ENCODE measurements at regions not wholly inside any gene's neighbourhood (a gene's known extent, or its start where the extent isn't known, plus 50 kb on each side); places are given as distances from the start of the nearest gene placed in this dataset.
"Not testable (repeated sequence)": the region's sequence is repeated elsewhere in the genome, so short reads cannot be mapped to it uniquely, and the experiment has no call there.

GRCh38 chr1:199243423-199244061 lies 604.7 kb downstream of the PTPRC start:
- DNase-seq: peak; percentile 63

- DNase-seq: no peak
Measured at GRCh38 chr1:199245946-199246345, 607.1 kb downstream of the PTPRC start.

- DNase-seq: no peak
Measured at GRCh38 chr1:199246716-199247115, 607.9 kb downstream of the PTPRC start.

- DNase-seq: no peak
Measured at GRCh38 chr1:199247891-199248290, 609.1 kb downstream of the PTPRC start.

GRCh38 chr1:199254040-199254439 lies 615.2 kb downstream of the PTPRC start:
- not testable (repeated sequence) for DNase-seq

- no peak for DNase-seq
Measured at GRCh38 chr1:199261328-199261727, 622.5 kb downstream of the PTPRC start.

GRCh38 chr1:199264283-199264682 lies 625.4 kb downstream of the PTPRC start:
- no peak for DNase-seq

GRCh38 chr1:199264911-199265310 lies 626.1 kb downstream of the PTPRC start:
- DNase-seq: no peak

GRCh38 chr1:199265319-199265718 lies 626.5 kb downstream of the PTPRC start:
- DNase-seq: no peak

GRCh38 chr1:199269241-199269640 lies 630.4 kb downstream of the PTPRC start:
- DNase-seq: no peak

- DNase-seq: no peak
Measured at GRCh38 chr1:199272139-199272544, 633.3 kb downstream of the PTPRC start.

- DNase-seq: no peak
Measured at GRCh38 chr1:199272628-199273086, 633.8 kb downstream of the PTPRC start.

- no peak for DNase-seq
Measured at GRCh38 chr1:199273837-199274379, 635.1 kb downstream of the PTPRC start.

GRCh38 chr1:199279067-199279466 lies 640.2 kb downstream of the PTPRC start:
- no peak for DNase-seq

GRCh38 chr1:199279872-199280645 lies 641.2 kb downstream of the PTPRC start:
- no peak for DNase-seq

- DNase-seq: no peak
Measured at GRCh38 chr1:199282751-199283305, 644.0 kb downstream of the PTPRC start.

GRCh38 chr1:199283794-199284193 lies 645.0 kb downstream of the PTPRC start:
- DNase-seq: no peak

- DNase-seq: no peak
Measured at GRCh38 chr1:199287206-199287605, 648.4 kb downstream of the PTPRC start.

GRCh38 chr1:199287647-199288046 lies 648.8 kb downstream of the PTPRC start:
- no peak for DNase-seq

GRCh38 chr1:199290186-199290585 lies 651.3 kb downstream of the PTPRC start:
- no peak for DNase-seq

GRCh38 chr1:199291022-199291740 lies 652.3 kb downstream of the PTPRC start:
- DNase-seq: no peak

GRCh38 chr1:199292896-199293295 lies 654.1 kb downstream of the PTPRC start:
- DNase-seq: no peak

GRCh38 chr1:199295107-199295506 lies 656.3 kb downstream of the PTPRC start:
- DNase-seq: no peak

Data from activated gamma-delta T cell treated with Interleukin-2 at 50 U/mL for 16 hours (primary cell).